H9 (cell line): ENCODE measurements at regions not wholly inside any gene's neighbourhood (a gene's known extent, or its start where the extent isn't known, plus 50 kb on each side); places are given as distances from the start of the nearest gene placed in this dataset.

Experiments
- DNase-seq: peaks from one replicate; pipeline ENCODE4 v3.0.0-alpha.2; 2017
- H2AFZ ChIP-seq: one replicate; pipeline ENCODE4 v1.6.1; 2013; ENCODE audit warnings: mild to moderate bottlenecking, low read length, control low read depth, moderate library complexity
- H2AK5ac ChIP-seq: 2 replicates; pipeline ENCODE4 v1.6.1; 2013; ENCODE audit warnings: low read length, control low read depth, mixed read lengths; ENCODE audit not compliant: insufficient read length
- H2BK120ac ChIP-seq: one replicate; pipeline ENCODE4 v1.6.1; 2013; ENCODE audit warnings: low read depth, mild to moderate bottlenecking, low read length, control low read depth, inconsistent platforms; ENCODE audit not compliant: poor library complexity, severe bottlenecking
- H2BK12ac ChIP-seq: 2 replicates; pipeline ENCODE4 v1.6.1; 2013; ENCODE audit warnings: low read length, control low read depth, mixed read lengths, low read depth; ENCODE audit not compliant: insufficient read length
- H2BK15ac ChIP-seq: 2 replicates; pipeline ENCODE4 v1.6.1; 2013; ENCODE audit warnings: low read depth, low read length, control low read depth
- H2BK20ac ChIP-seq: one replicate; pipeline ENCODE4 v1.6.1; 2013; ENCODE audit warnings: low read depth, mild to moderate bottlenecking, low read length, control low read depth, inconsistent platforms; ENCODE audit not compliant: poor library complexity, severe bottlenecking
- H2BK5ac ChIP-seq: 2 replicates; pipeline ENCODE4 v1.6.1; 2013; ENCODE audit warnings: low read length, control low read depth, mixed read lengths; ENCODE audit not compliant: insufficient read length
- H3K14ac ChIP-seq: 2 replicates; pipeline ENCODE4 v1.6.1; 2013; ENCODE audit warnings: low read length, control low read depth; ENCODE audit not compliant: insufficient read depth
- H3K18ac ChIP-seq: 2 replicates; pipeline ENCODE4 v1.6.1; 2013; ENCODE audit warnings: low read depth, mild to moderate bottlenecking, mixed read lengths, low read length, control low read depth; ENCODE audit not compliant: insufficient read length
- H3K23ac ChIP-seq: 2 replicates; pipeline ENCODE4 v1.6.1; 2013; ENCODE audit warnings: low read length, control low read depth, mixed read lengths, low read depth; ENCODE audit not compliant: insufficient read length
- H3K23me2 ChIP-seq: 2 replicates; pipeline ENCODE4 v1.6.1; 2013; ENCODE audit warnings: low read depth, mild to moderate bottlenecking, mixed read lengths, low read length, control low read depth; ENCODE audit not compliant: insufficient read length, poor library complexity, severe bottlenecking
- H3K27ac ChIP-seq: 2 replicates; pipeline ENCODE4 v1.5.1; 2013; ENCODE audit warnings: low read length, control low read depth, mixed read lengths, low read depth; ENCODE audit not compliant: insufficient read length
- H3K27me3 ChIP-seq: 2 replicates; pipeline ENCODE4 v1.6.1; 2013; ENCODE audit warnings: low read length, control low read depth, inconsistent platforms; ENCODE audit not compliant: insufficient read depth
- H3K4ac ChIP-seq: 2 replicates; pipeline ENCODE4 v1.6.1; 2013; ENCODE audit warnings: low read depth, mild to moderate bottlenecking, control low read depth, inconsistent platforms, low read length, moderate library complexity
- H3K4me1 ChIP-seq: 2 replicates; pipeline ENCODE4 v1.6.1; 2013; ENCODE audit warnings: low read length, control low read depth, inconsistent platforms; ENCODE audit not compliant: insufficient read depth
- H3K4me2 ChIP-seq: 2 replicates; pipeline ENCODE4 v1.6.1; 2013; ENCODE audit warnings: low read length, control low read depth, mixed read lengths; ENCODE audit not compliant: insufficient read length, insufficient read depth
- H3K56ac ChIP-seq: 2 replicates; pipeline ENCODE4 v1.6.1; 2013; ENCODE audit warnings: low read depth, mild to moderate bottlenecking, mixed read lengths, low read length, control low read depth; ENCODE audit not compliant: insufficient read length
- H3K79me1 ChIP-seq: 2 replicates; pipeline ENCODE4 v1.6.1; 2013; ENCODE audit warnings: low read depth, mild to moderate bottlenecking, moderate library complexity, low read length, control low read depth, inconsistent platforms; ENCODE audit not compliant: insufficient read depth, poor library complexity, severe bottlenecking
- H3K79me2 ChIP-seq: 2 replicates; pipeline ENCODE4 v1.6.1; 2013; ENCODE audit warnings: low read length, control low read depth, inconsistent platforms; ENCODE audit not compliant: insufficient read depth
- H3K9ac ChIP-seq: 2 replicates; pipeline ENCODE4 v1.6.1; 2013; ENCODE audit warnings: low read length, control low read depth, mixed read lengths; ENCODE audit not compliant: insufficient read length; ENCODE audit errors: extremely low read depth
- H3K9me3 ChIP-seq: one replicate; pipeline ENCODE4 v1.6.1; 2013; ENCODE audit warnings: low read depth, low read length, inconsistent platforms; ENCODE audit not compliant: control insufficient read depth
- H3T11ph ChIP-seq: one replicate; pipeline ENCODE4 v1.6.1; 2013; ENCODE audit warnings: mild to moderate bottlenecking, low read length, control low read depth, inconsistent platforms
- H4K20me1 ChIP-seq: one replicate; pipeline ENCODE4 v1.6.1; 2013; ENCODE audit not compliant: control insufficient read depth, insufficient read length, insufficient read depth
- H4K5ac ChIP-seq: 2 replicates; pipeline ENCODE4 v1.6.1; 2013; ENCODE audit warnings: low read depth, mild to moderate bottlenecking, mixed read lengths, low read length, control low read depth; ENCODE audit not compliant: insufficient read length
- H4K8ac ChIP-seq: replicated peaks from 2 replicates; pipeline ENCODE4 v1.6.1; 2013; ENCODE audit warnings: low read length, control low read depth, mixed read lengths, low read depth; ENCODE audit not compliant: insufficient read length
- H4K91ac ChIP-seq: 2 replicates; pipeline ENCODE4 v1.6.1; 2013; ENCODE audit warnings: low read depth, mild to moderate bottlenecking, moderate library complexity, mixed read lengths, low read length, control low read depth; ENCODE audit not compliant: insufficient read length
- H3K27ac Mint-ChIP-seq, 3 experiments: 2 replicates in 2 of 3; 3 replicates in 1 of 3; pipeline ENCODE4 v1.8.0; 2020 to 2021; ENCODE audit warnings: mixed read lengths in 3 of 3, mild to moderate bottlenecking in 1 of 3, moderate library complexity in 1 of 3
- H3K27me3 Mint-ChIP-seq: 2 replicates; pipeline ENCODE4 v1.8.0; 2021; ENCODE audit warnings: low read depth, mild to moderate bottlenecking, moderate library complexity, mixed read lengths
- H3K36me3 Mint-ChIP-seq, 3 experiments: 2 replicates in 2 of 3; 3 replicates in 1 of 3; pipeline ENCODE4 v1.8.0; 2020 to 2021; ENCODE audit warnings: low read depth in 3 of 3, mixed read lengths in 3 of 3; ENCODE audit not compliant: insufficient read depth in 1 of 3
- H3K4me1 Mint-ChIP-seq, 2 experiments: 2 replicates each; pipeline ENCODE4 v1.8.0; 2020; ENCODE audit warnings: mixed read lengths in 2 of 2
- H3K4me3 Mint-ChIP-seq, 2 experiments: 2 replicates in 1 of 2; 3 replicates in 1 of 2; pipeline ENCODE4 v1.8.0; 2020 to 2021; ENCODE audit warnings: mild to moderate bottlenecking in 2 of 2, mixed read lengths in 2 of 2, moderate library complexity in 1 of 2
- H3K9me3 Mint-ChIP-seq, 2 experiments: 2 replicates in 1 of 2; 3 replicates in 1 of 2; pipeline ENCODE4 v1.8.0; 2020; ENCODE audit warnings: mild to moderate bottlenecking in 2 of 2, mixed read lengths in 2 of 2, moderate library complexity in 1 of 2
- CTCF ChIP-seq: fragments of 200-600 bp; sonication (generic); conservative IDR thresholded peaks from 3 replicates; pipeline ENCODE4 v1.8.0; 2021; ENCODE audit warnings: antibody characterized with exemption, mild to moderate bottlenecking
- WGBS: extraction: QIAGEN DNeasy Blood & Tissue Kit; methylation state at CpG from one replicate; pipeline ENCODE4 v1.1.7; 2013; ENCODE audit warnings: missing lambda C conversion rate, low lambda C conversion rate, mixed read lengths; ENCODE audit not compliant: insufficient read length; ENCODE audit errors: extremely low coverage; 5-methylcytosine and 5-hydroxymethylcytosine counted together

- no peak overlapping the region for H3K4me2 ChIP-seq
- H3K9ac ChIP-seq = no peak overlapping the region
- H3K4ac ChIP-seq = no peak overlapping the region
- H3K14ac ChIP-seq = no peak overlapping the region
- peaks cover 4% of the 10 kb centered on the region for H4K20me1 ChIP-seq
- DNase-seq = no peak
- no peaks in the 10 kb centered on the region for H3K27me3 ChIP-seq
- no peak overlapping the region for H2BK20ac ChIP-seq
- no peak overlapping the region for H2AFZ ChIP-seq
- H3K4me1 ChIP-seq = no peaks in the 10 kb centered on the region; the same call in 1 of the 2 replicates
- H4K91ac ChIP-seq = no peak overlapping the region
- no peaks in the 10 kb centered on the region for H3K27me3 Mint-ChIP-seq
- H3K23ac ChIP-seq = no peak overlapping the region
- no peaks in the 10 kb centered on the region for H3K23me2 ChIP-seq
- H3K36me3 Mint-ChIP-seq = no peaks in the 10 kb centered on the region; a peak in 1 of 7 replicates
- H3K4me3 Mint-ChIP-seq = no peak overlapping the region
- no peak overlapping the region for H2AK5ac ChIP-seq
- no peak overlapping the region for H3K27ac ChIP-seq
- H3K4me1 Mint-ChIP-seq = peaks cover 6 to 14% of the 10 kb centered on the region in 2 experiments
- WGBS = 100% methylated on average over 1 of the region's 5 CpGs
- TF ChIP-seq CTCF = no peak
- H4K5ac ChIP-seq = no peak overlapping the region
- no peak overlapping the region for H2BK15ac ChIP-seq
- no peak overlapping the region for H3K18ac ChIP-seq
- no peak overlapping the region for H3T11ph ChIP-seq
- H3K79me1 ChIP-seq = no peaks in the 10 kb centered on the region
- H2BK12ac ChIP-seq = no peak overlapping the region
- H2BK120ac ChIP-seq = no peak overlapping the region
- no peaks in the 10 kb centered on the region; a peak in 1 of 5 replicates for H3K9me3 Mint-ChIP-seq
- H3K56ac ChIP-seq = no peak overlapping the region
- H2BK5ac ChIP-seq = no peak overlapping the region
- H3K27ac Mint-ChIP-seq = no peak overlapping the region
- H3K79me2 ChIP-seq = no peaks in the 10 kb centered on the region
- no peaks in the 10 kb centered on the region for H3K9me3 ChIP-seq
- H4K8ac ChIP-seq = no peak overlapping the region
Observed at GRCh38 chr10:77698267-77698931, 60.8 kb upstream of the KCNMA1 start.
